B cell (primary cell): ENCODE measurements at regions not wholly inside any gene's neighbourhood (a gene's known extent, or its start where the extent isn't known, plus 50 kb on each side); places are given as distances from the start of the nearest gene placed in this dataset.

Experiments used
- ATAC-seq: fragments of 200-7000 bp; cut with Tn5 transposase; one replicate; pipeline ENCODE4 v1.10.0; 2021; ENCODE audit warnings: low read depth, mild to moderate bottlenecking, moderate number of reproducible peaks, moderate library complexity
- CTCF ChIA-PET: fragments of 350-600 bp; sonication (Branson Sonifier 250); formaldehyde crosslinking; loops from one replicate; lab custom pipeline; 2021; ENCODE audit warnings: antibody characterized with exemption, inconsistent platforms; lab: Charles Lee
- POLR2A ChIA-PET: fragments of 350-600 bp; sonication (Branson Sonifier 250); formaldehyde crosslinking; loops from one replicate; lab custom pipeline; 2021; ENCODE audit warnings: antibody characterized with exemption; lab: Charles Lee
- DNase-seq: peaks from one replicate; pipeline ENCODE4 v3.0.0; 2013
- H2AFZ ChIP-seq: 2 replicates; pipeline ENCODE4 v1.6.1; 2012; ENCODE audit warnings: mild to moderate bottlenecking, low read depth, low read length; ENCODE audit not compliant: insufficient read depth, poor library complexity, severe bottlenecking
- H3K27ac ChIP-seq, 2 donors: 1 replicate in 1 of 2; 2 replicates in 1 of 2; pipeline ENCODE4 v1.5.1; 2012 to 2013; ENCODE audit warnings: low read length in 2 of 2, mild to moderate bottlenecking in 2 of 2, moderate library complexity in 1 of 2
- H3K27me3 ChIP-seq, 4 experiments: fragments of 200-600 bp in 1 of 4; sonication (generic) in 1 of 4; replicated peaks in 1 of 4; 1 replicate in 2 of 4; 2 replicates in 2 of 4; pipeline versions ENCODE4 v1.6.1 to v1.7.0; 2013 to 2016; ENCODE audit warnings: low read length in 3 of 4, mild to moderate bottlenecking in 2 of 4, mixed read lengths in 1 of 4, moderate library complexity in 1 of 4; ENCODE audit not compliant: insufficient read depth in 4 of 4, control insufficient read depth in 3 of 4; ENCODE audit errors: control extremely low read depth in 1 of 4
- H3K36me3 ChIP-seq, 2 experiments: replicated peaks in 1 of 2; 1 replicate in 1 of 2; 2 replicates in 1 of 2; pipeline versions ENCODE4 v1.6.1 to v1.7.1; 2013; ENCODE audit warnings: low read length in 1 of 2; ENCODE audit not compliant: insufficient read depth in 2 of 2, control insufficient read depth in 1 of 2; ENCODE audit errors: control extremely low read depth in 1 of 2, extremely low read depth in 1 of 2
- H3K4me1 ChIP-seq, 2 donors: fragments of 200-600 bp in 1 of 2; sonication (generic) in 1 of 2; 1 replicate in 1 of 2; 2 replicates in 1 of 2; pipeline versions ENCODE4 v1.5.1 to v1.6.1; 2013 to 2017; ENCODE audit warnings: low read length in 2 of 2; ENCODE audit not compliant: control insufficient read depth in 2 of 2, insufficient read depth in 2 of 2
- H3K4me2 ChIP-seq: replicated peaks from 2 replicates; pipeline ENCODE3; 2012; ENCODE audit warnings: mild to moderate bottlenecking, low read depth, low read length; ENCODE audit not compliant: poor library complexity, severe bottlenecking
- H3K4me3 ChIP-seq, 5 experiments: fragments of 200-600 bp in 1 of 5; sonication (generic) in 1 of 5; 1 replicate in 3 of 5; 2 replicates in 2 of 5; pipeline versions ENCODE4 v1.5.1 to v1.7.0; 2011 to 2016; ENCODE audit warnings: low read length in 4 of 5, mild to moderate bottlenecking in 4 of 5, low read depth in 2 of 5, control low read depth in 1 of 5, moderate library complexity in 1 of 5; ENCODE audit not compliant: insufficient read depth in 1 of 5; ENCODE audit errors: control extremely low read depth in 1 of 5, extremely low read depth in 1 of 5
- H3K79me2 ChIP-seq: fragments of 200-600 bp; sonication (generic); one replicate; pipeline ENCODE4 v1.6.0; 2016; ENCODE audit warnings: low read length; ENCODE audit not compliant: control insufficient read depth, insufficient read depth
- H3K9ac ChIP-seq: fragments of 200-600 bp; sonication (generic); 2 replicates; pipeline ENCODE4 v1.6.1; 2017; ENCODE audit warnings: mild to moderate bottlenecking, low read length, moderate library complexity
- H3K9me3 ChIP-seq, 3 donors: one replicate each; pipeline versions ENCODE4 v1.6.1 to v1.7.1; 2013; ENCODE audit warnings: low read length in 2 of 3; ENCODE audit not compliant: control insufficient read depth in 2 of 3, insufficient read depth in 1 of 3; ENCODE audit errors: control extremely low read depth in 1 of 3
- H4K20me1 ChIP-seq: 2 replicates; pipeline ENCODE4 v1.6.0; 2012; ENCODE audit warnings: mild to moderate bottlenecking, low read length; ENCODE audit not compliant: insufficient read depth, control insufficient read depth, poor library complexity, severe bottlenecking
- H3K27ac Mint-ChIP-seq: one replicate; pipeline ENCODE4 v1.8.0; 2021; ENCODE audit warnings: mixed read lengths
- H3K27me3 Mint-ChIP-seq: one replicate; pipeline ENCODE4 v1.8.0; 2021; ENCODE audit warnings: mixed read lengths
- H3K4me1 Mint-ChIP-seq: one replicate; pipeline ENCODE4 v1.8.0; 2021; ENCODE audit warnings: mixed read lengths
- H3K4me3 Mint-ChIP-seq: one replicate; pipeline ENCODE4 v1.8.0; 2021; ENCODE audit warnings: mixed read lengths
- H3K9me3 Mint-ChIP-seq: one replicate; pipeline ENCODE4 v1.8.0; 2022; ENCODE audit warnings: mixed read lengths; ENCODE audit not compliant: insufficient read depth
- CTCF ChIP-seq: fragments of 200-600 bp; IDR thresholded peaks from one replicate; pipeline ENCODE4 v1.8.0; 2022; ENCODE audit warnings: antibody characterized with exemption, mild to moderate bottlenecking
- EZH2 ChIP-seq: IDR thresholded peaks from 2 replicates; pipeline ENCODE4 v1.6.1; 2012; ENCODE audit warnings: borderline replicate concordance, low read depth, mild to moderate bottlenecking, moderate library complexity, low read length; ENCODE audit not compliant: insufficient read depth, poor library complexity, severe bottlenecking
- WGBS: methylation state at CpG from one replicate; pipeline ENCODE4 v1.1.5; 2013; ENCODE audit warnings: missing lambda C conversion rate; ENCODE audit not compliant: insufficient coverage; 5-methylcytosine and 5-hydroxymethylcytosine counted together
- intact Hi-C: fragments of 100-400 bp; cut with micrococcal nuclease; formaldehyde crosslinking; loops from one replicate; pipeline ENCODE4 v1.10.0; 2022

- no CpG with 5 or more reads among the region's 2 CpGs for WGBS
- H3K27ac ChIP-seq = no peak overlapping the region
- ATAC-seq = no peak
Measured at GRCh38 chr1:118556936-118557335, 371.9 kb upstream of the SPAG17 start.

GRCh38 chr1:118555638-118556037 is 370.6 kb upstream of the SPAG17 start:
- no CpG with 5 or more reads among the region's 3 CpGs for WGBS
- CTCF ChIA-PET = no interaction called here
- Histone ChIP-seq H3K27ac (no peak overlapping the region), H4K20me1 (no peaks in the 10 kb centered on the region), H3K36me3 (no peaks in the 10 kb centered on the region), H3K9me3 (peaks cover 0 to 1% (median 0%) of the 10 kb centered on the region in 3 donors), H3K4me3 (no peak overlapping the region), H3K79me2 (no peaks in the 10 kb centered on the region), H3K9ac (no peak overlapping the region), H3K27me3 (no peaks in the 10 kb centered on the region), H3K4me1 (no peaks in the 10 kb centered on the region), H3K4me2 (no peak overlapping the region), H2AFZ (no peak overlapping the region)
- H3K27me3 Mint-ChIP-seq = no peaks in the 10 kb centered on the region
- POLR2A ChIA-PET = no interaction called here
- ATAC-seq (no peak), DNase-seq (no peak)
- intact Hi-C loops = no loop called here
- TF ChIP-seq EZH2 = no peak
- TF ChIP-seq CTCF = no peak
- no peaks in the 10 kb centered on the region for H3K4me1 Mint-ChIP-seq
- H3K27ac Mint-ChIP-seq = no peak overlapping the region
- H3K9me3 Mint-ChIP-seq = peaks cover 3% of the 10 kb centered on the region
- no peak overlapping the region for H3K4me3 Mint-ChIP-seq

More at GRCh38 chr1:118556936-118557335, 371.9 kb upstream of the SPAG17 start:
- no peak overlapping the region for H2AFZ ChIP-seq
- CTCF ChIA-PET = no interaction called here
- H3K4me2 ChIP-seq = no peak overlapping the region
- H3K4me3 ChIP-seq = no peak overlapping the region
- H3K9me3 ChIP-seq = no peaks in the 10 kb centered on the region
- Mint-ChIP-seq H3K27me3 (no peaks in the 10 kb centered on the region), H3K9me3 (peaks cover 2% of the 10 kb centered on the region), H3K27ac (no peak overlapping the region), H3K4me3 (no peak overlapping the region), H3K4me1 (no peaks in the 10 kb centered on the region)
- no peak overlapping the region for H3K9ac ChIP-seq
- H3K79me2 ChIP-seq = no peaks in the 10 kb centered on the region
- no peak for DNase-seq
- no peak for TF ChIP-seq EZH2
- no peaks in the 10 kb centered on the region for H3K4me1 ChIP-seq
- H3K36me3 ChIP-seq = no peaks in the 10 kb centered on the region
- POLR2A ChIA-PET = no interaction called here
- no peaks in the 10 kb centered on the region for H4K20me1 ChIP-seq
- H3K27me3 ChIP-seq = no peaks in the 10 kb centered on the region
- intact Hi-C loops = no loop called here
